KG1 (cell line): ENCODE measurements at regions not wholly inside any gene's neighbourhood (a gene's known extent, or its start where the extent isn't known, plus 50 kb on each side); places are given as distances from the start of the nearest gene placed in this dataset.

Experiments
- DNase-seq: peaks from one replicate; lab custom pipeline; 2025; lab: John Stamatoyannopoulos, UW

GRCh38 chr6:17047889-17048288 lies 54.0 kb upstream of the STMND1 start:
- no peak for DNase-seq

DNA sequence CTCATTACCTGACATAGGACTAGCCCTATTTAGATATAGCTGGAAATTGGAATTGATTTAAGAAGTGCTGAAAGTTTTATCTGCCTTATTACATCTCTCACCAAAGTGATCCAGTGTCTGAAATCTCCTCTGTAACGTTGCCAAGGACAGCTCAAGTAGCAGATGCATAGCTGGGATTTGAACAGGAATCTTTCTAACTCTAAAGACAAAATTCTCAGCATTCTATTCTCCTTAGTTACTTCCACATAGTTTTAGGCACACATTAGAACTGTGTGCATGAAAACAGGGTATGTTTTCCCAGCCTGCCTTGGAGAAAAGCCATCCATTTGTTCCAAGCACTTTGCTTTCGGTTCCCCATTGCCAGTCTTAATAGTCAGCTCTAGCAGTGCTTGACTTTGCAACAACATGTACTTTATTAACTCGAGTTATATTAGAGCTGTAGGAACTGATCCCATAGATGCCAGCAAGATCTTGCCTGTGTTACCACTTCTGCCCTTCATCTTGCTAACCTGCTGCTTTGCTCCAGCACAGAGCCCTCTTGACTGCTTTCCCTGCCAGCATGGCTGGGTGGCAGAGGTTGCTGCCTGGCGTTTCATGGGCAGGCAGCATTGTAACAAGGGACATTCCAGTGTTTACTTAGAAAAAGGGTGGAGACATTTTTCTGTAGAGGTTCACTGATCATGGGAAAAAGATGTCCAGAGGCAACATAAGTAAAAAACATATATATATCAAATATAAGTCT lies 56.1 kb upstream of the STMND1 start:
- DNase-seq: no peak

- DNase-seq: no peak
Observed at GRCh38 chr6:17043148-17043522, 58.7 kb upstream of the STMND1 start.

DNA sequence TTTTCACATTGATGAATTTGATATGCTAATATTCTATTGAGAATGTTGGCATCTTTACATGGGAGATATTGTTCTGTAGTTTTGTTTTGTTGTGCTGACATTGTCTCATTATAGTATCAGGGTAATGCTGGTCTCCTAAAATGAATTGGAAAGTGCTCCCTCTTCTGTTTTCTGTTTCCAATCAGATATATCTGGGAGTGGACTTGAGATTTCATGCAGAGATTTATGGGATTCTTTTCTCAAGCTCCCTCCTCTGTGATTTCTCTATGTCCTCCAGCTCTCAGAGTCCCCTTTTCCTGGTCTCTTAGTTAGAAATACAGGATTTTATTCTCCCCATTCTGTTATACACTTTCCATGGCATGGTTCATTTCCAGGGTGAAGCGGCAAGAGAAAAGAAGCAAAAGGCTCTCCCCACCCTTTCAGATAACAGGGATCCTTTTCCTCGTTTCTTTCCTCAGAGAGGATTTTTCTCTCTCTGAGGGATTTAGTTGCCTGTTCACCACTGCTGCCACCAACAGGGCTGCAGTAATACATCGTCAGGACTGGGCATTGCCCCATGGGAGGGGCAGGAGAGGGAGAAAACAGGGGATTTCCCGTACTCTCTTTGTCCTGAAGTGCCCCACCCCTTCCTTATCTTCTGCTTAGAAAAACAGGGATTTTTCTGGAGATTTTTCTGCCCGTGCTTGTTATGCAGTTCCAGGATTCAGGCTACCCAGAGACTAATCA lies 59.3 kb upstream of the STMND1 start:
- no peak for DNase-seq

DNA sequence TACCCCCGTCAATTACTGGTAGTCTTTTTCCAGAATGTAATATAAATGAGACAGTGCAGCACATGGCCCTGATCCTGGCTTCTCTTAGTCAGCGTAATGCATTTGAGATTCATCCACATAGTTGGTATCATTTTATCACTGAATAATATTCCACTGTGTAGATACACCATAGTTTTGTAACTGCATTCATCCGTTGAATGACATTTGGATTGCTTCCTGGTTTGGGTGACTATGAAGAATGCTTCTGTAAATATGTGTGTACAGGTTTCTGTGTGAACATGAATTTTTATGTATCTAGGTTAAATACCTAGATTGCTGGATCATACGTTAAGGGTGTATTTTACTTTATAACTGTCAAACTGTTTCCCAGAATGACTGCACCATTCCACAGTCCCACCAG lies 62.6 kb upstream of the STMND1 start:
- no peak for DNase-seq

DNA sequence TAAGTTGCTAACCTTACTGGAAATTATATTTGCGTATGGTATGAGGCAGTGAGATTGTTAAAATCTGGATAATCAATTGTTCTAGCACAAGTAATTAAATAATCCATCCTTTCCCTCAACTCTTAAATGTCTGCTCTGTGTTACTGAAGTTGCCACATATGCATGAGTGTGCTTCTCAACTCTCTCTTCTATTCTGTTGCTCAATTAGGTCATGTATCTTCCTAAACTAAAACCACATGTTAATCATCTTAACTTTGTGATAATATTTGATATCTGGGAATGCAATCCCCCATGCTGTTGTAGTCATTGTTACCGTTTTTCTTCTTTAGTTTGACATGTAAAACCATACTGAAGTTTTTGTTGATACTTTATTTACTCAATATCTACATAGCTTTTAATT lies 63.5 kb upstream of the STMND1 start:
- no peak for DNase-seq

GRCh38 chr6:17036065-17036393 lies 65.8 kb upstream of the STMND1 start:
- no peak for DNase-seq

- DNase-seq: no peak
Observed at GRCh38 chr6:17035257-17036064, 66.4 kb upstream of the STMND1 start.

- DNase-seq: no peak
Observed at GRCh38 chr6:17033746-17034145, 68.1 kb upstream of the STMND1 start.

DNA sequence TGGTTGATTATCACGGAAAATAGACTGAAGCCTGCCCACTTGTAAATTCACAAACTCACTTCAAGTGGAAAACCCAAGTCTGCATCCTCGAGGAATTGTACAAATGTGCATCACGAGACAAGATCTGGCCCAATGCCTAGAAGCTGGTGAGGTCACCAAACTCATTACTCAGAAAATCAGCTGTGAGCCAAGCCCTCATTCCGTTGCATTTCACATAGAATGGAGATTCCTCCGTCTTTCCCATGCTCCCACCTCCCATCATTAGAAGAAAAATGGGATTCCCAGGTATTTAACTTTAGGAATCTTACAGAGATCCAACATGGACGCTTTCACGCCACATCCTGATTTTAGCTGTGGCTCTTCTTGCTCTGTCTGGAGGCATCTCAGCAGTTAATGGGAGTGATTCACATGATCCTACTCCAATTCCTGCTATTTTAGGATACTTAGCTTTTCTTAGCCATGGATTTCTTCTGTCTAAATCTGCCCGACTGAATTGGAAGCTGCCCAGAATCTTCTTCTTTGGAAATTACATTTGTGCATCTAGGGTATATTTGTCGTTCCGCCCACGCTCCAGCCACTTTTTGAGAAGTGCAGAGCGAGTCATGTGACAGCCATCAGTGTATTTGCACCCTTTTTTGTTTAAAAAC lies 68.7 kb upstream of the STMND1 start:
- no peak for DNase-seq

- DNase-seq: no peak
Observed at GRCh38 chr6:17032590-17032987, 69.3 kb upstream of the STMND1 start.

DNA sequence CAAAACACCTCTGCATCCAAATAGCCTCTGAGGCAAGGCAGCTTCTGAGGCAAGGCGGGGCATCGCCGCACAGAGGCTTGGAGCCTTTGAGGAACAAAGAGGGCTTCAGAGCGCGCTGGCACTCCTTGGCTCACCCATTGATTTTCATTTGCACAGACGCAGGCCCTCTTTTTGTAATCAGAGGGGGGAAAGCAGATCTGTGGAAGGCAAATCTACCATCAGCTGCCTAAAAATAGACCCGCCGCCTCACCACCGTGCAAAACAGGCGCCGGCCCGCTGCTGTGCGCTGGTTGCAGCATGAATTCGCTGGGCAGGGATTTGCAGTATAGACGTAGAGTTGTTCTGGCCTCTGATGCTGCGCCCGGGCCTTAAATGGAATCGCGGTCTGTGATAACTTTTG lies 69.9 kb upstream of the STMND1 start:
- no peak for DNase-seq

GRCh38 chr6:17027441-17027840 lies 74.4 kb upstream of the STMND1 start:
- no peak for DNase-seq

DNA sequence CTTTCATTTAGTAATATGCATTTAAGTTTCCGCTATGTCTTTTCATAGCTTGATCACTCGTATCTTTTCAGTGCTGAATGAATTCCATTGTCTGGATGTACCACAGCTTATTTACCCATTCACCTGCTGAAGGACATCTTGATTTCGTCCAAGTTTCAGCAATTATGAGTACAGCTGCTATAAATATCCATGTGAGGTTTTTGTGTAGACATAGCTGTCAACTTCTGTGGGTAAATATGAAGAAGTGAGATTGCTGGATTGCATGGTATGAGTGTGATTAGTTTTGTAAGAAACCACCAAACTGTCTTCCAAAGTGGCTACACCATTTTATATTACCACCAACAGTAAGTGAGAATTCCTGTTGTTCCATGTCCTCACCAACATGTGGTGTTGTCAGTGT lies 79.2 kb upstream of the STMND1 start:
- no peak for DNase-seq

DNA sequence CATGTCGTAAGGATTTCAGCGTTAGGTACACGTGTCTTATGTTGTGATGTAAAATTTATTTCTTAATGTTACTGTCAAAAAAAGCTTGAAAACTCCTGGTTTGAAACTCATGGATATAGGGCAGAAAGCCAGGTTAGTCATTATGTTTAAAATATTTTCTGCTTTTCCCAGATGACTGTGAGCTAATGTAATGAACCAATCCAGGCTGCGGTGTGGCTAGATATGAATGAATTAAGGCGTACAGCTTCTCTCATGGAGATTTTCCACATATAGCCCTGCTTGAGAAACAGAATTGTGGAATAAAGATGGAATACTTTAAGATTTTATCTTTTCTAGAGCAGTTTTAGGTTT lies 80.3 kb upstream of the STMND1 start:
- no peak for DNase-seq

DNA sequence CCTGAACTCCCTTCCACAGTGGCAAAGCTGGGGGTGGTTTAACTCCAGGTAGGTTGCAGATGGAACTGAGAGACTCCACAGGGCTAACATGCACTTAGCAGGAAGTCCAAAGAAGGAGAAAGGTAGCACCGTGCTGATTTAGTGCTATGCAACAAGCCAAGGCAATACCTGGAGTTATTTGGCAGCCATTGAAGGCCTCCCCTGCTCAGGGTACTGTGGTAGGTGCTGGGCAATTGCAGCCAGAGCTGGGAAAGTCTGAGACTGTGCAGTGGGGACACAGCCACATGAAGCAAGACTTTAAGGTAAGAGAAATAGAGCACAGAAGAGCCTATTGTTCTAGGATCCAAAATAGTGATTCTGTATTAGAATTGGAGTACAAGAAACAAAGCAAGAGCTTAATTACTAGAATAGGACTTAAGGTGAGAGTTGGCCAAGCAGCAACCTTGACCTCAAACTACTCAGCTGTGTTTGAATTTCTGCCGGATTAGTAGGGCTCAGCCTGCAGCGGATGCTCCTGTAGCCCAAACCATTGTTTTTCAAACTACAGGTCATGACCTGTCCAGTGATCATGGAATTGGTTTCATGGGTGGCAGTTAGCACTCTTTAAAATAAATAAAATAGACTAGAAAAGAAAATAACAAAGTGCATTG lies 80.8 kb upstream of the STMND1 start:
- no peak for DNase-seq

DNA sequence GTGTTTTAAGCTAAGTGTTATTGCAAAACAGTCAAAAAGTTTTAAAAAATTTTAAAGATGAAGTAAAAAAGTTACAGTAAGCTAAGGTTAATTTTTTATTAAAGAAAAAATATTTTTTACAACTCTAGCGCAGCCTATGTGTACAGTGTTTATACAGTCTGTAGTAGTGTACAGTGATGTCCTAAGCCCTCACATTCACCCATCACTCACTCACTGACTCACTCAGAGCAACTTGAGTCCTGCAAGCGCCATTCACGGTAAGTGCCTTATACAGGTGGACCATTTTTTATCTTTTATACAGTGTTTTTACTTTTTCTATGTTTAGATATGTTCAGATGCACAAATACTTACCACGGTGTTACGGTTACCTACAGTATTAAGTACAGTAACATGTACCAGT lies 83.4 kb upstream of the STMND1 start:
- DNase-seq: no peak

GRCh38 chr6:17017416-17017815 lies 84.4 kb upstream of the STMND1 start:
- DNase-seq: no peak

DNA sequence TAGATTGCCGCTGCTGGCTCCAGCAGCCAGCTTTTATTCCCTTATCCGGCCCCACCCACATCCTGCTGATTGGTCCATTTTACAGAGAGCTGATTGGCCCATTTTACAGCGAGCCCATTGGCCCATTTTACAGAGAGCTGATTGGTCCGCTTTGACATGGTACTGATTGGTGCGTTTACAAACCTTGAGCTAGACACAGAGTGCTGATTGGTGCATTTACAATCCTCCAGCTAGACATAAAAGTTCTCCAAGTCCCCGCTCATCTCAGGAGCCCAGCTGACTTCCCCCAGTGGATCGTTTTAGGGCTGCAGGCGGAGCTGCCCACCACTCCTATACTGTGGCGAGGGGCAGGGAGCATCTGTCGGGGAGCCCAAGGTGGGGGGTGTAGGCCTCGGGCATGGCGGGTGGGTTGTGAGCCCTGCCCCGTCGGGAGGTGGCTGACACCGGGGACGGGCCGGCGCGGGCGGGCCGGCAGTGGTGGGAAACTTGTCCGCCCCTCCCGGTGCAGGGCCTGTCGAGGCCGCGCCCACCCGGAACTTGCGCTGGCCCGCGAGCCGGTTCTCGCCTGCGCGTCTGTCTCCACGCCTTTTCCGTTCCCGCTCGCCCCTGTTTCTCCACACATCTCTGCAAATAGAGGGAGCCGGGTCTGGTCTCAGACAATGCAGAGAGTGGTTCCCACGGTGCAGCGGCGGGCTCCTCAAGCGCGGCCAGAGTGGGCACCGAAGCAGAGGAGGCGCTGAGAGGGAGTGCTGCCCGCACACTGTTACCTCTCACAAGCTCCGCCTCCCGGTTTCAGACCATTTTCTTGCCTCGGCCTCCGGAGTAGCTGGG lies 86.1 kb upstream of the STMND1 start:
- no peak for DNase-seq

GRCh38 chr6:17015144-17015543 lies 86.7 kb upstream of the STMND1 start:
- no peak for DNase-seq

DNA sequence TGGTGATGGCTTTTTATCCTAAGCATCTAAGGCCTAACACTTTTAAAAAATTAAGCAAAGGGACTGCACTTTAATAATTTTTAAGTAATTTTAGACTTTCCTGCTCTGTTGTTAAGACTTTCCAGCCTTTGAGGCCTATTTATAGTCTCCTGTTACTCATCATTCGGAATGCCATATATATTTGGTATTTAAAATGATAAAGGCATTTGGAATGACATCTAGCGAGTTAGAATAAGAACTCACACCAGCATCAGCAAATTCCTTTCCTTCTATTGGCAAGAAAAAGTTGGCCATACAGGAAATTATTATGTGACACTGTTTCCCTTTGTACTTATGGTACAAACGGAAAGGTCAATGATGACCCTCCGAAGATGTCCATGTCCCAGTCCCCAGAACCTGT lies 88.1 kb upstream of the STMND1 start:
- no peak for DNase-seq
